ENCODE measurements at regions not wholly inside any gene's neighbourhood (a gene's known extent, or its start where the extent isn't known, plus 50 kb on each side); places are given as distances from the start of the nearest gene placed in this dataset.

GRCh38 chr5:175820230-175820629 lies 51.1 kb upstream of the CPLX2 start:
- ATAC-seq = no peak
- TF ChIP-seq ZFP30 (CRISPR knock-in tag; IDR thresholded peaks at IDR 0.05) = no peak
- TF ChIP-seq PPARA (CRISPR knock-in tag; IDR thresholded peaks at IDR 0.05; ENCODE audit: borderline replicate concordance) = no peak
- TF ChIP-seq PATZ1 (CRISPR knock-in tag; IDR thresholded peaks at IDR 0.05; ENCODE audit: borderline replicate concordance) = no peak
- TF ChIP-seq ARNTL (CRISPR knock-in tag; IDR thresholded peaks at IDR 0.05; ENCODE audit: borderline replicate concordance, low read depth) = no peak
- no peak for TF ChIP-seq TCF4 (CRISPR knock-in tag; IDR thresholded peaks at IDR 0.05; ENCODE audit: borderline replicate concordance)
- TF ChIP-seq TOX (CRISPR knock-in tag; IDR thresholded peaks at IDR 0.05; ENCODE audit: borderline replicate concordance) = no peak
- TF ChIP-seq TSHZ2 (CRISPR knock-in tag; IDR thresholded peaks at IDR 0.05) = no peak
- TF ChIP-seq CSRNP3 (CRISPR knock-in tag; IDR thresholded peaks at IDR 0.05) = no peak
- no peak for TF ChIP-seq CSDC2 (CRISPR knock-in tag; IDR thresholded peaks at IDR 0.05)
- TF ChIP-seq OSR1 (CRISPR knock-in tag; IDR thresholded peaks at IDR 0.05) = no peak
- no peak for TF ChIP-seq ZNF70 (CRISPR knock-in tag; IDR thresholded peaks at IDR 0.05)
- no peak for TF ChIP-seq ZNF8 (CRISPR knock-in tag; IDR thresholded peaks at IDR 0.05)
- TF ChIP-seq ZC3H10 (CRISPR knock-in tag; IDR thresholded peaks at IDR 0.05) = no peak
